NB4 (cell line): ENCODE measurements at regions not wholly inside any gene's neighbourhood (a gene's known extent, or its start where the extent isn't known, plus 50 kb on each side); places are given as distances from the start of the nearest gene placed in this dataset.

ENCODE experiments used
- DNase-seq: peaks from one replicate; pipeline ENCODE4 v3.0.0; 2010; ENCODE audit warnings: low read depth
- H3K4me3 ChIP-seq: one replicate; pipeline ENCODE4 v1.5.1; 2011; ENCODE audit warnings: mild to moderate bottlenecking, low read depth, low read length, moderate library complexity
- MYC ChIP-seq: IDR thresholded peaks from 2 replicates; pipeline ENCODE4 v1.6.1; 2011; ENCODE audit warnings: low read depth, low read length
- POLR2A ChIP-seq: IDR thresholded peaks from 2 replicates; pipeline ENCODE4 v1.6.1; 2011; ENCODE audit warnings: mild to moderate bottlenecking; ENCODE audit not compliant: insufficient read length; ENCODE audit errors: extremely low read depth
- TF ChIP-seq, protein P1 (sequence below): IDR thresholded peaks from 2 replicates; pipeline ENCODE4 v1.6.1; 2011; ENCODE audit warnings: low read depth, low read length
- TF ChIP-seq, protein P2 (sequence below): IDR thresholded peaks from one replicate; pipeline ENCODE4 v1.5.1; 2012; ENCODE audit warnings: low read depth, low read length

DNA sequence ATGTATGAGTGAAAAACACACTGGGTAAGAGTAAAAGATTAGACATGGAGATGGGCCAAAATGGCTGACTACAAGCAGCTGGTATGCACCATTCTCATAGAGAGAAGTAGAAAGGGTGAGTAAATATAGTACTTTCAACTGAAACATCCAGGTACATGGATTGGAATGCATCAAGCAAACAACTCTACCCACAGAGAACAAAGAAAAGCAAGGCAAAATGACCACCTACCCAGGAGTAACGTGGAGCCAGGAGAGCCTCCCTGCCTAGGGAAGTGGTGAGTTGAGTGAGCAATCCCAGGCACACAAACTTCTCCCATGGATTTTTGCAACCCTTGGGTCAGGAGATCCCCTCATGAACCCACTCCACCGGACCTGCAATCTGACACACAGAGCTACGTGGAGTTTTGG lies 212.8 kb downstream of the PTN start:
- TF ChIP-seq, protein P1, sequence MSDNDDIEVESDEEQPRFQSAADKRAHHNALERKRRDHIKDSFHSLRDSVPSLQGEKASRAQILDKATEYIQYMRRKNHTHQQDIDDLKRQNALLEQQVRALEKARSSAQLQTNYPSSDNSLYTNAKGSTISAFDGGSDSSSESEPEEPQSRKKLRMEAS, result no peak
- TF ChIP-seq MYC (no peak), POLR2A (no peak)
- TF ChIP-seq, protein P2, sequence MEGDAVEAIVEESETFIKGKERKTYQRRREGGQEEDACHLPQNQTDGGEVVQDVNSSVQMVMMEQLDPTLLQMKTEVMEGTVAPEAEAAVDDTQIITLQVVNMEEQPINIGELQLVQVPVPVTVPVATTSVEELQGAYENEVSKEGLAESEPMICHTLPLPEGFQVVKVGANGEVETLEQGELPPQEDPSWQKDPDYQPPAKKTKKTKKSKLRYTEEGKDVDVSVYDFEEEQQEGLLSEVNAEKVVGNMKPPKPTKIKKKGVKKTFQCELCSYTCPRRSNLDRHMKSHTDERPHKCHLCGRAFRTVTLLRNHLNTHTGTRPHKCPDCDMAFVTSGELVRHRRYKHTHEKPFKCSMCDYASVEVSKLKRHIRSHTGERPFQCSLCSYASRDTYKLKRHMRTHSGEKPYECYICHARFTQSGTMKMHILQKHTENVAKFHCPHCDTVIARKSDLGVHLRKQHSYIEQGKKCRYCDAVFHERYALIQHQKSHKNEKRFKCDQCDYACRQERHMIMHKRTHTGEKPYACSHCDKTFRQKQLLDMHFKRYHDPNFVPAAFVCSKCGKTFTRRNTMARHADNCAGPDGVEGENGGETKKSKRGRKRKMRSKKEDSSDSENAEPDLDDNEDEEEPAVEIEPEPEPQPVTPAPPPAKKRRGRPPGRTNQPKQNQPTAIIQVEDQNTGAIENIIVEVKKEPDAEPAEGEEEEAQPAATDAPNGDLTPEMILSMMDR, result no peak
- no peak overlapping the region for H3K4me3 ChIP-seq
- no peak for DNase-seq

DNA sequence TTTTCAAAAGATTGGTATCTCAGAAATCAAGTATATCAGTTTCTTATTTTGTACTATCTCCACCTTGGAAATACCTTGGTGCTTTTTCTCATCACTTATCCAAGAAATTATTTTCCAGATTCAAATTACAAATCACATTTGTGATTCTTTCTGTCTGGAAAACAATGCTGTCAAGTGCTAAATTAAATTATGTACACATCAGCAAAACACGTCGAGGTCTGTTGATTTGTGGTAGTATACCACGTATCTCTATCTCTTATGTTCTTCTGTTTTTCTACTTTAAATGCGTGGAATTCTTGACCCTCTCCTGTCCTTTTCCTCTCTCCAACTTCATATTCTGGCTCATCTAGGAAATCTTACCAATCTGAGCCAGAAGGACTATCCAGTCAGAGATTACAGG lies 214.5 kb downstream of the PTN start:
- H3K4me3 ChIP-seq, result no peak overlapping the region
- DNase-seq, result no peak

DNA sequence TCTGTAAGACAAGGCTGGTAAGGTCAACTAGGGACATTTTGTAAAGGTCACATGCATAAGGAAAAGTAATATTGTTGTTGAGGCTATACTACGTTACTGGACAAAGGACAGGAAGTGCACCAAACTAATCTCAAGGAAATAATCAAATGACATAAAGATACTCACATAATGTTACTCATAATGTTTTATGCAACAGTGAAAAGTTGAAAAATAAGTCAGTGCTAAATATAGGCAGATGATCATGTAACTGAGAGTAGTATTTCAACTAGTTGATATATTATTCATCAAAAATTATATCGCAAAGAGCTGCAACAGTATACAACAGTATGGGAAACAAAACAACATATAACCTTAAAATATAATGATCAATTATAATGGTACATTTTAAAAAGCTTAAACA lies 215.7 kb downstream of the PTN start:
- no peak for DNase-seq
- TF ChIP-seq, protein P1, result no peak
- TF ChIP-seq MYC (no peak), POLR2A (no peak)
- TF ChIP-seq, protein P2, result no peak
- H3K4me3 ChIP-seq, result no peak overlapping the region

More for the DNA sequence above, 214.5 kb downstream of the PTN start:
- TF ChIP-seq, protein P1, result no peak
- TF ChIP-seq POLR2A (no peak), MYC (no peak)
- TF ChIP-seq, protein P2, result no peak

DNA sequence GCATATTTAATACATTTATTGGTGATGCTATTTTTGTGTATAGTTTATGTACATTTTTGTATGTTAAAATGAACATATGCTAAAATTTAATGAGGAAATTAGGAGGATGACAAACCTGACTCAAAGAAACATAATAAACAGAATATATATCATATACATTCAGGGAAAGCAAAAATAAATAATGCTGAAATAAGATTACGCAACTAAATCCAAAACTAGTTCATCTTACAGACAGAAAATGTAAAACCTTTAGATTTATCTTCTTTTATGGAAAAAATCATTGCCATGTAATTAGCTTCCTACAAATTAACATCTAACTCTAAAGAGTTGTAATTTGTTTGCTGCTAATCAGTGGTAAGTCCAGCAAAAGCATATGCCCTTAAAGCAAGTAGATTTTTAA lies 216.5 kb downstream of the PTN start:
- no peak for DNase-seq
- TF ChIP-seq POLR2A (no peak), MYC (no peak)
- TF ChIP-seq, protein P2, result no peak
- TF ChIP-seq, protein P1, result no peak
- no peak overlapping the region for H3K4me3 ChIP-seq

DNA sequence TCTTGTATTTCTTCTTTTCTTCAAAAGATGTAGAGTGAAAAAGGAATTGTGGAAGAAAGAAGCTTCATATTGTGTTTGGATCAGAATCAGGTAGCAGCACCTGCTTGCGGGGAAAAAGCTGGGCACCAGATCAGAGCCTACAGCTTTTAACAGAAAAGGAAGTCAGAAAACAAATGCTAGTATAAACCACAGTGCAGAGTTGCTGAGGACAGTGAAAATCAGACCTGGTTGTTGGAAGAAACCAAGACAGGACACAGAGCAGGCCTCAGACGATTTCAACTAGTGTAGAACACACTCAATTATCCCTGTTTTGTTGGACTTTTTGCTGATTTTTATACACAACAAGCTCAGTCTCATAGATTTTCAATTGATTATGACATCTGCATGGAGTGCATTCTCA lies 221.4 kb downstream of the PTN start:
- H3K4me3 ChIP-seq, result no peak overlapping the region
- TF ChIP-seq MYC, result no peak
- TF ChIP-seq, protein P1, result no peak
- TF ChIP-seq, protein P2, result no peak
- TF ChIP-seq POLR2A, result no peak
- DNase-seq, result no peak

- TF ChIP-seq, protein P2, result no peak
- H3K4me3 ChIP-seq, result no peak overlapping the region
- no peak for DNase-seq
These were observed 222.8 kb downstream of the PTN start for GRCh38 chr7:137120690-137121089.
